ENCODE measurements at regions not wholly inside any gene's neighbourhood (a gene's known extent, or its start where the extent isn't known, plus 50 kb on each side); places are given as distances from the start of the nearest gene placed in this dataset.

DNA sequence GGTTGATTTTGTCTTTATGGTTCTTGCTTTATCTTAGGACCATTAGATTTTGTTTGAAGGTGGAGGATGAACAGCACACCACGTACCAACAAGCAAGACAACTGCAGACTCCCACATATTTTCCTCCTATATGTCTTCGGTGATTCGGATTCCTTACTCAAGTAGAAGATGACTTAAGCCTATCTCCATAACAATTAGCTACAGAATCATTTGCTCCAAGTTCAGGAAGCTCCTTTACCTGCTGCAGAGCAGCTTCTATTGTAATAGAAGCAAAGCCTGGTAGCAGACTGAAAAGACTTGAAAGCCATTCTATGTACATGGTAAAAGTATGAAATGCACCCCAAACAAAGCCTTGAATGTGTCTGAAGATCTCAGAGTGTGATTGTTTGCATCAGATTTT, 229.0 kb downstream of the SOX2 start:
- Histone ChIP-seq H3K4me1 (ENCODE audit: low read depth) (peaks cover 10% of the 10 kb centered on the region), H3K4me3 (no peak overlapping the region), H3K27ac (no peak overlapping the region), H3K36me3 (no peaks in the 10 kb centered on the region), H3K27me3 (no peaks in the 10 kb centered on the region), H3K9me3 (ENCODE audit: low read depth) (no peaks in the 10 kb centered on the region)
- TF ChIP-seq, protein P1, sequence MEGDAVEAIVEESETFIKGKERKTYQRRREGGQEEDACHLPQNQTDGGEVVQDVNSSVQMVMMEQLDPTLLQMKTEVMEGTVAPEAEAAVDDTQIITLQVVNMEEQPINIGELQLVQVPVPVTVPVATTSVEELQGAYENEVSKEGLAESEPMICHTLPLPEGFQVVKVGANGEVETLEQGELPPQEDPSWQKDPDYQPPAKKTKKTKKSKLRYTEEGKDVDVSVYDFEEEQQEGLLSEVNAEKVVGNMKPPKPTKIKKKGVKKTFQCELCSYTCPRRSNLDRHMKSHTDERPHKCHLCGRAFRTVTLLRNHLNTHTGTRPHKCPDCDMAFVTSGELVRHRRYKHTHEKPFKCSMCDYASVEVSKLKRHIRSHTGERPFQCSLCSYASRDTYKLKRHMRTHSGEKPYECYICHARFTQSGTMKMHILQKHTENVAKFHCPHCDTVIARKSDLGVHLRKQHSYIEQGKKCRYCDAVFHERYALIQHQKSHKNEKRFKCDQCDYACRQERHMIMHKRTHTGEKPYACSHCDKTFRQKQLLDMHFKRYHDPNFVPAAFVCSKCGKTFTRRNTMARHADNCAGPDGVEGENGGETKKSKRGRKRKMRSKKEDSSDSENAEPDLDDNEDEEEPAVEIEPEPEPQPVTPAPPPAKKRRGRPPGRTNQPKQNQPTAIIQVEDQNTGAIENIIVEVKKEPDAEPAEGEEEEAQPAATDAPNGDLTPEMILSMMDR (IDR thresholded peaks at IDR 0.05; ENCODE audit: low read depth, low read length): no peak
- DNase-seq (ENCODE audit: low read depth in 1 of 2, low spot score in 1 of 2): no peak

DNA sequence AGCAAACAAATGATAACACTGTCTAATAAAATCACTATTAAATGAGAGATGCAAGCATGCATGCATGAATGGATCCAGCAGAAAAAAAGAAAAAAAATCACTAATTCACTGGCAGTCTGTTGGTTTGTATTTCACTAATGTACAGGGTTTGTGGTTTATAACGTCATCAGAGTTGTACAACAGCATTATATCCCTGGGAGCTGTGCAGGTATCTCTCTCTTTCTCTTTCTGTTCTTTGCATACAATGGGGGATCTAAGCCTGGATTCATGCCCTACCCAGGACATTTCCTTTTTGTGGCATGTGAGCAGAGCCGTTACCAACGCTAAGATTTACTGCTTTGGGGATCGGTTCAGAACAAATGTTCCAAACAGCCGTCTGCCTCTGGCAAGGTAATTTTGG, 229.5 kb downstream of the SOX2 start:
- Histone ChIP-seq H3K9me3 (ENCODE audit: low read depth) (no peaks in the 10 kb centered on the region), H3K27me3 (no peaks in the 10 kb centered on the region), H3K36me3 (no peaks in the 10 kb centered on the region), H3K4me1 (ENCODE audit: low read depth) (peaks cover 10% of the 10 kb centered on the region), H3K27ac (no peak overlapping the region), H3K4me3 (no peak overlapping the region)
- DNase-seq (ENCODE audit: low read depth in 1 of 2, low spot score in 1 of 2): no peak
- TF ChIP-seq, protein P1 (IDR thresholded peaks at IDR 0.05; ENCODE audit: low read depth, low read length): no peak

DNA sequence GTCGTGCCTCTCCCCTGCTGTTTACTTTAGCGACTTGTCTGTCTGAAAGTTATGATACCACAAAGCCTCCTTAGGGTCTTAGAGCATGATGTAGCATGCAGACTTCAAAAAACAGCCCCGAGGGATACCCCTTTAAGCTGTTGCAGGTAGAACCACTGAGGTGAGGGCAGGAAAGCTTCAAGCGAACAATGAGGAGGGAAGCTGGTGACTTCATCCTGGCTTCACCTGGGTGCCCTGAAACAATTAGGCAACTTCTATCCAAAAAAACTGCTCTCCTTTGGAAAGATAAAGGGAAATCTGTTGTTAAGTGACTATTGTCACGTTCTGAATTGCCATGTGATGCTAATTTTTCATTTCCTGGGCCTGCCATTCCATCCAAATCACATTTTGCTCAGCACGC, 231.6 kb downstream of the SOX2 start:
- Histone ChIP-seq H3K4me3 (no peak overlapping the region), H3K27ac (no peak overlapping the region), H3K36me3 (no peaks in the 10 kb centered on the region), H3K27me3 (no peaks in the 10 kb centered on the region), H3K9me3 (ENCODE audit: low read depth) (no peaks in the 10 kb centered on the region), H3K4me1 (ENCODE audit: low read depth) (no peaks in the 10 kb centered on the region)
- no peak for DNase-seq (ENCODE audit: low read depth in 1 of 2, low spot score in 1 of 2)
- TF ChIP-seq, protein P1 (IDR thresholded peaks at IDR 0.05; ENCODE audit: low read depth, low read length): no peak

GRCh38 chr3:181947606-181948005, 235.9 kb downstream of the SOX2 start:
- no peak for DNase-seq (ENCODE audit: low read depth in 1 of 2, low spot score in 1 of 2)
- no peak overlapping the region for H3K27ac ChIP-seq
- no peak overlapping the region for H3K4me3 ChIP-seq
- H3K9me3 ChIP-seq (ENCODE audit: low read depth): no peaks in the 10 kb centered on the region
- H3K4me1 ChIP-seq (ENCODE audit: low read depth): no peaks in the 10 kb centered on the region
- TF ChIP-seq, protein P1 (IDR thresholded peaks at IDR 0.05; ENCODE audit: low read depth, low read length): no peak
- no peaks in the 10 kb centered on the region for H3K27me3 ChIP-seq
- no peaks in the 10 kb centered on the region for H3K36me3 ChIP-seq

GRCh38 chr3:181948286-181948685, 236.6 kb downstream of the SOX2 start:
- no peaks in the 10 kb centered on the region for H3K9me3 ChIP-seq (ENCODE audit: low read depth)
- no peak overlapping the region for H3K27ac ChIP-seq
- no peak for DNase-seq (ENCODE audit: low read depth in 1 of 2, low spot score in 1 of 2)
- H3K4me1 ChIP-seq (ENCODE audit: low read depth): no peaks in the 10 kb centered on the region
- H3K27me3 ChIP-seq: no peaks in the 10 kb centered on the region
- TF ChIP-seq, protein P1 (IDR thresholded peaks at IDR 0.05; ENCODE audit: low read depth, low read length): no peak
- H3K36me3 ChIP-seq: no peaks in the 10 kb centered on the region
- H3K4me3 ChIP-seq: no peak overlapping the region

DNA sequence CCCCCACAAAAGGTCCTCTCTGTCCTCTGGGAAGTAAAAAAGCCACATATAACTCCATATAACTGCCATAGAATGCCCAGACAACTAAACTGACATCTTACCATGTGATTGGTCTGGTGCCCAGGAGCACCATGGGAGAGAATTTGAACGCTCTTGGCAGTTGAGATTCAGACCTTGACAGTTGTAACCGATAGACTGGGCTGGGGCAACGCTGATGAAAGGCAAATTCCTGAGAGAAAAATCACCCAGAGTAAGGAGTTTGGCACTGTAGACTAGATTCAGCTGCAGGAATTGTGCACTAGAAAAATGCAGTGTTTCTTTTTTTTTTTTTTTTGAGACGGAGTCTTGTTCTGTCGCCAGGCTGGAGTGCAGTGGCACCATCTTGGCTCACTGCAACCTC, 240.5 kb downstream of the SOX2 start:
- TF ChIP-seq, protein P1 (IDR thresholded peaks at IDR 0.05; ENCODE audit: low read depth, low read length): no peak
- H3K27me3 ChIP-seq: no peaks in the 10 kb centered on the region
- no peaks in the 10 kb centered on the region for H3K36me3 ChIP-seq
- no peak overlapping the region for H3K4me3 ChIP-seq
- DNase-seq (ENCODE audit: low read depth in 1 of 2, low spot score in 1 of 2): no peak
- no peaks in the 10 kb centered on the region for H3K9me3 ChIP-seq (ENCODE audit: low read depth)
- H3K27ac ChIP-seq: no peak overlapping the region
- no peaks in the 10 kb centered on the region for H3K4me1 ChIP-seq (ENCODE audit: low read depth)
